ENCODE measurements at regions not wholly inside any gene's neighbourhood (a gene's known extent, or its start where the extent isn't known, plus 50 kb on each side); places are given as distances from the start of the nearest gene placed in this dataset.

DNA sequence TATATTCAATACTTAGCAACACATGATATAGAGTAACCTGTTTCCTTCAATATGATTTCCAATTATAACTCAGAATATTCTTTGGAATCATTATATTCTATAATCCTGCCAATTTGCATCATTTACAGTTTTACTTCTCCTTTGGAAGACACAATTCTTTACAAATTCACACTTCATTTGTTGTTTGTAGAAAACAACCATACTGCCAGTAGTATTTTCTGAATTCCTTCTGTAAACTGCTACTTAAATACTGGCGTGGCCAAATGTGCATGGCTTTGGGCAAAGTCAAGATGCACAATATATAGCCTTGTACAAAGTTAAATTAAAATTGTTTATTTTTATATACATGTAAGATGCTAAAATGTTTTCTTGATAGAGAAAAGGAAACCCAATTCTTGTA lies 687.1 kb upstream of the NEGR1 start:
- Histone ChIP-seq H3K27ac (ENCODE audit: insufficient read depth, low read depth, low read length) (no peak overlapping the region), H3K79me2 (ENCODE audit: control insufficient read depth, insufficient read depth, low read length) (no peaks in the 10 kb centered on the region), H3K27me3 (ENCODE audit: control insufficient read depth in 2 of 2, insufficient read depth in 2 of 2, low read length in 2 of 2) (no peaks in the 10 kb centered on the region), H3K36me3 (ENCODE audit: control insufficient read depth in 2 of 2, extremely low read depth in 1 of 2, insufficient read depth in 2 of 2, low read length in 2 of 2) (no peaks in the 10 kb centered on the region), H3K4me3 (replicated peaks in 1 of 3; ENCODE audit: insufficient read depth in 1 of 3, low read depth in 1 of 3, low read length in 3 of 3) (no peak overlapping the region), H3K4me1 (ENCODE audit: control insufficient read depth, extremely low read depth, insufficient read depth, low read length) (no peaks in the 10 kb centered on the region), H3K9me1 (replicated peaks; ENCODE audit: control insufficient read depth, extremely low read depth, insufficient read depth, low read length) (no peaks in the 10 kb centered on the region), H4K20me1 (replicated peaks; ENCODE audit: control insufficient read depth, extremely low read depth, insufficient read depth, low read length) (no peaks in the 10 kb centered on the region), H3K9me3 (replicated peaks; ENCODE audit: control insufficient read depth, insufficient read depth, low read length) (no peaks in the 10 kb centered on the region), H3K9ac (replicated peaks; ENCODE audit: extremely low read depth, insufficient read depth, low read length) (no peak overlapping the region), H3K4me2 (ENCODE audit: insufficient read depth, low read length) (no peak overlapping the region), H2AFZ (ENCODE audit: low read depth, low read length) (no peak overlapping the region)
- TF ChIP-seq GATA2 (IDR thresholded peaks at IDR 0.05; ENCODE audit: insufficient read depth, insufficient read length, low read depth, low read length) (no peak), JUN (IDR thresholded peaks at IDR 0.05; ENCODE audit: borderline replicate concordance, insufficient read depth, insufficient read length, low read depth) (no peak), MYC (IDR thresholded peaks at IDR 0.05; ENCODE audit: low read depth, low read length) (no peak), FOS (IDR thresholded peaks at IDR 0.05; ENCODE audit: borderline replicate concordance, insufficient read depth, low read length) (no peak), POLR2AphosphoS5 (IDR thresholded peaks at IDR 0.05; ENCODE audit: insufficient read depth, low read depth, low read length) (no peak), EZH2 (IDR thresholded peaks at IDR 0.05; ENCODE audit: borderline replicate concordance, low read depth, low read length, severe bottlenecking) (no peak), POLR2A (IDR thresholded peaks at IDR 0.05; ENCODE audit: low read depth, low read length) (no peak)
- TF ChIP-seq, protein P1, sequence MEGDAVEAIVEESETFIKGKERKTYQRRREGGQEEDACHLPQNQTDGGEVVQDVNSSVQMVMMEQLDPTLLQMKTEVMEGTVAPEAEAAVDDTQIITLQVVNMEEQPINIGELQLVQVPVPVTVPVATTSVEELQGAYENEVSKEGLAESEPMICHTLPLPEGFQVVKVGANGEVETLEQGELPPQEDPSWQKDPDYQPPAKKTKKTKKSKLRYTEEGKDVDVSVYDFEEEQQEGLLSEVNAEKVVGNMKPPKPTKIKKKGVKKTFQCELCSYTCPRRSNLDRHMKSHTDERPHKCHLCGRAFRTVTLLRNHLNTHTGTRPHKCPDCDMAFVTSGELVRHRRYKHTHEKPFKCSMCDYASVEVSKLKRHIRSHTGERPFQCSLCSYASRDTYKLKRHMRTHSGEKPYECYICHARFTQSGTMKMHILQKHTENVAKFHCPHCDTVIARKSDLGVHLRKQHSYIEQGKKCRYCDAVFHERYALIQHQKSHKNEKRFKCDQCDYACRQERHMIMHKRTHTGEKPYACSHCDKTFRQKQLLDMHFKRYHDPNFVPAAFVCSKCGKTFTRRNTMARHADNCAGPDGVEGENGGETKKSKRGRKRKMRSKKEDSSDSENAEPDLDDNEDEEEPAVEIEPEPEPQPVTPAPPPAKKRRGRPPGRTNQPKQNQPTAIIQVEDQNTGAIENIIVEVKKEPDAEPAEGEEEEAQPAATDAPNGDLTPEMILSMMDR (IDR thresholded peaks at IDR 0.05; ENCODE audit: extremely low read depth in 1 of 2, insufficient read depth in 1 of 2, low read depth in 1 of 2, low read length in 2 of 2): no peak
- TF ChIP-seq, protein P2, sequence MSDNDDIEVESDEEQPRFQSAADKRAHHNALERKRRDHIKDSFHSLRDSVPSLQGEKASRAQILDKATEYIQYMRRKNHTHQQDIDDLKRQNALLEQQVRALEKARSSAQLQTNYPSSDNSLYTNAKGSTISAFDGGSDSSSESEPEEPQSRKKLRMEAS (IDR thresholded peaks at IDR 0.05; ENCODE audit: insufficient read depth, insufficient read length): no peak
- no TSS peak for BruUV-seq (replicated peaks)
- FAIRE-seq (no peak), DNase-seq (ENCODE audit: low read depth, low spot score) (no peak)
- ChIA-PET POLR2A (no interaction called here), CTCF (no interaction called here)
- intact Hi-C loops (cut with micrococcal nuclease): no loop called here
- dilution Hi-C loops (cut with MboI; ENCODE audit: extremely low pct_ligation_motif_present, low sequenced_read_pairs): no loop called here

Measured in endothelial cell of umbilical vein (primary cell).